NCI-H2107 treated with DMSO at 0.1 percent for 48 hours (cell line): ENCODE measurements at regions not wholly inside any gene's neighbourhood (a gene's known extent, or its start where the extent isn't known, plus 50 kb on each side); places are given as distances from the start of the nearest gene placed in this dataset.

Experiments
- DNase-seq: peaks from one replicate; lab custom pipeline; 2025; ENCODE audit not compliant: unreplicated experiment; lab: John Stamatoyannopoulos, UW

DNA sequence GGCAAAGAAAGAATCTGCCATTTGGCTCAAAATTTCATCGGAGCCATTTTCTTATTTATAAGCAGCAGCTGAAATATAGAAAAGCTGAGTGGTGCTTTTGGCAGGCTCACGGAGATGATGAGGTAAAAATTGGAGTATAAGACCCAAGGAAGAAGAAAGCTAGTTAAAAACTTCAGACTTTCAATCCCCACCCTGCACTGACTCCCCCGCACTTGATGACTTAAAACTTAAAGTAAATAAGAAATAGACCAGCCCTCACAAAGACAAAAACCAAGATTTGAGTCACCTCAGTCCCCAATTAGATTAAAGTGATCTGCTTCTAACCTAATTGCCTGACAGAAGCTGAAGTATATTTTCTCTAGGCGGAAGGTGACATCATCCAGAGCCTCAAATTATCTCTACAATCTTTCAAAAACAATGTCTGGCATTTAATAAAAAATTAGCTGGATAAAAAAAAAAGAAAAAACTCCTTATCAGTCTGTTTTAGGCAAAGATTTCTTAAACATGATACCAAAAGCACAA, 124.0 kb upstream of the PJA2 start:
- no peak for DNase-seq

DNA sequence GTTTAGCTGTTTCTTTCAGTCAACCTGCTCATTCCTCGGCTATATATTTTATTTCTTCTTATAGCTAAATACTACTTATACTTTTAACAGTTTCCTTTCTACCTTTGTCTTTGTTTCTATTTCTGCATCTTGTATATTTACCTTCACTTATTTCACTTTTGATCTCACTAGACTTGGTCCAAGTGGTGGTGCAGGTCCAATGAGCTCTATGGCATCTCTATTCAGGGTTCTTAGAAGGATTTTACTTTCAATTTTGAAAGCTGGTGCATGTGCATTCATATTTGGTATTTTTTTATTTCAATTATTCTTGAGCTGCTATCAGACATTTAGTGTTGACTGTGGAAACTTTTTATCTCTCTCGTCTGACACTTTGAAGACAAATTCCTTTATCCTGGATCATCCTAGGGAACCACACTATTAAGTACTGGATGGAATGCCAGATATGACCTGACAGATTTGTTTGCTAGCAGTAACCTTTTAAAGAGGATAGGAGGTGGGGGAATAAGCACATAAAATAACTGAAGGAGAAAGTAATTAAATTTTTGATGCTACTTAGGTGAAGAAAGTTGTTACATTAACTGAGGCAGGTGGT, 123.1 kb upstream of the PJA2 start:
- no peak for DNase-seq

DNA sequence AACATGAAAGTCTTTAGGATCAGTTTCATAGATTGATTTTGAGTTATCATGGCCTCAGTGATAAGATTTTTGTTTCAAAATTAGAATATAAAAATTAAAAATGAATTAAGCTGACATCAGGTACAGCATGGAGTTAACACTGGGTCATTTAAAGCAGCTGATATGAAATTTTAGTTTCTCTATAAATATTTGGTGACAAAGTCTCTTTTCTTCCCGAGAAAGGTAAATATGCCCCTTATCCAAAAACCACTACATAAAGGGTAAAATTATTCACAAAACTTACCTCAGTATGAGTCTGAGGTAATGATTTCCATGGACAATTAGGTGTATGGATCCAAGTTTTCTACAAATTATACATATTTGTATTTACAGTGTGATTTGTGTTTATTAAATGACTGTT, 121.5 kb upstream of the PJA2 start:
- DNase-seq = no peak

DNA sequence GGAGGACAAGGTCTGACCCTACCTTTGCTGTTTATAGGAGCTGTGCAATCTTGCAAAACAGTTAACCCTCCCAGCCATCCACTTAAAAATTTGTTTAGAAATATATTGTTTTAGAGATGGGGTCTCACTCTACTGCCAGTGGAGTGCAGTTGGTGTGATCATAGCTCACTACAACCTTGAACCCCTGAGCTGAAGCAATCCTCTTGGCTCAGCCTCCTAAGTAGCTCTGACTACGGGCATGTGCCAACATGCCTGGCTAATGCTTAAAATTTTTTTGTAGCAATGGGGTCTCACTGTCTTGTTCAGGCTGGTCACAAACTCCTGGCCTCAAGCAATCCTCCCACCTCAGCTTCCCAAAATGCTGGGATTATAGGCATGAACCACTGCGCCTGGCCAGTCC, 120.2 kb upstream of the PJA2 start:
- DNase-seq = no peak

DNA sequence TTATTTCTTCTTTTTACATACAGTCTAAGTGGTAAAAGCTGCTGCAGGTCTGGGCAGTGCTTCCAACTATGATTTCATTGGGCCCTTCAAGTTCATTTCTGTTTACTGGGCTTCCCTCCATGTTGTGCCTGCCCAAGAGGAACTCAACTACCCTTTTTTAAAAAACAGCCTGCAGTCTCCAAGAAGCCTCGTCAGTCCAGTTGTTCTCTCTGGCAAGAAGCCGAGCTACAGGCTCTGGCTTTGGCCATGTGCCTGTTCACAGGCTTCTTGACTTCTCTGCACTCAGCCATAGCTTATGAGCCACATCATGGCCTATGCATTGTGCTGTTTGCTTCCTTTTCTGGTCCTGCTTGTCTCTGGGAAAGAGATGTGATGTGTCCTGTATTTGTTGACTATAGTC, 119.7 kb upstream of the PJA2 start:
- DNase-seq = no peak

DNA sequence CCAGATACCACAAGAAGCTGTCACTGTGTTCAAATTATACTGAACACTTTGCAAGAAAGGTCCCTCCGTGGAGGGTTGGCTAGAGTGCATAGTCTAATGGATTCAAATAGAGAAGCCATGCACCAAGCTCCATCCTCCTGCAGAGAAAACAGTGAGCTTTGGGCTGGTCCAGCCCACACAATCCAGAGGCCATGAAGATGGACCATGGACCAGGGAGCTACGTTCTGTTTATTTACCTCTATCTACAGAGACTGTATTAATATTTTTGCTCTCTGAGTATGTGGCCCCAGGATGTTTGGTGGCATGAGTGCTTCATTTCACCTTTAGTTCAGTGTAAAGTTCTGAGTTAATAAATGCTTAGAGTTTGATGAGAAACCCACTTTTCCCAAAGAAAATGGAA, 114.8 kb upstream of the PJA2 start:
- no peak for DNase-seq

DNA sequence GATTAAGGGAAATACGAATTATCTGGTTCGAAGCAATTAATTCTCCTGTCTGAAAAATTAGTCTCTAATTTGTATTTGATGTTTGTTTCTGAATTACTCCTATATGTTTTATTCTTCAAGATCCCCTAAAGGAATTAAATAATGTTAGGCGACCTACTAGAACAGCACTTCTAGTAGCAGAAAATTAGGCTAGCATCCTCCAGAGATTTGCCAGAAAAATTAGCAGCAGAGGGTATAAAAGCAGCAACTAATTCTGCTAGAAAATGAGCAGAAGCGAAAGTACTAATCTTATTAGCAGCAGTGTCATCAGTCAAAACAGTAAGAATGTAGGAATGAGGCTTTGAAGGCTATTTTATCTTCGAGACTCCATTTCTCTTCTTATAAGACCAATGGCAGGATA, 114.3 kb upstream of the PJA2 start:
- no peak for DNase-seq

DNA sequence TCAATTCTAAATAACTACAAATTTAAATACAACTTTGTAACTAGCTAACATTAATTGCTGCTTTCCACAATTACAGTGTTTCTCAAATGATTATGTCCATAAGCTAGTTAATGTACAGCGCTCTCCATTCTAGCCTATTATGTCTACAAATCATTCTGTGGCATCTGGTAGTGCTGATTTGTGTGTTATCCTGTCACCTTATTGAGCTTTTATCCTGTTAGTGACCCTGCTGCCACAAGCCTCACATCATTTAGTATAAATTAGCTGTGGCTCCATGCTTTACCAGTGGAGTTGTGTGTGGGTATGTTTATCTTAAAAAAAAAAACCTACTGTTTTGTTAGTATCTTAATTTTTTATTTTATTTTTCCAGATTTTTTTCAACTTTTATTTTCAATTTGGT, 112.6 kb upstream of the PJA2 start:
- no peak for DNase-seq

DNA sequence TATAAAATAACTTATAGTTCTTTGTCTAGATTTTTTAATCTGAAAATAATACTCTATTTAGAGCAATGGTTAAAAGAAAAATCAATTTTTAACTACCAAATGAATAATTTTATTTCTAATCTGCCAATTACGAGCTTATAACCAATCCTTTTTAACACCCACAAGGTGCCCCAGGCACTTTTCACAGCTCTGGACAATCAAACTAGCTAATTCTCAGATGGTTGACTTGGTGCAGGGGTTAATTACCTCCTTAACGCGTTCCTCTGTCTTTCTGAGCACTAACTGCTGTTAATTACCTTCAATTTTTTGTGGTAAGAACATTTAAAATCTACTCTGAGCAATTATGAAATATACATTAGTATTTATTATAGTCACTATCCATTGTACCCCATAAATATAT, 109.6 kb upstream of the PJA2 start:
- no peak for DNase-seq

DNA sequence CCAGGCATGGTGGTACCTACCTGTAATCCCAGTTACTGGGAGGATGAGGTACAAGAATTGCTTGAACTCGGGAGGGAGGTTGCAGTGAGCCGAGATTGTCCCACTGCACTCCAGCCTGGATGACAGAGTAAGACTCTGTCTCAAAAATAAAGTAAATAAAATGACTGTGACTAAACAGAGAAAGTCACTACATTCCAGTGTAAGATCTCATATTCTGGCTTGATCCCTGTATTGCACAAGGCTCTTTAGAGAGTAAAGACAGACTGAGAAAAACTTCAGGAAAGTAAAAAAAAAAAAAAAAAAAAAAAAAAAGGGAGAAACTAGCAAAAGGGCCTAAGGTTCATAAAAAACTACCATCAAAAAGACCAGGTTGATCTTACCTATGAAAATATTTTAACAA, 106.6 kb upstream of the PJA2 start:
- DNase-seq = no peak

DNA sequence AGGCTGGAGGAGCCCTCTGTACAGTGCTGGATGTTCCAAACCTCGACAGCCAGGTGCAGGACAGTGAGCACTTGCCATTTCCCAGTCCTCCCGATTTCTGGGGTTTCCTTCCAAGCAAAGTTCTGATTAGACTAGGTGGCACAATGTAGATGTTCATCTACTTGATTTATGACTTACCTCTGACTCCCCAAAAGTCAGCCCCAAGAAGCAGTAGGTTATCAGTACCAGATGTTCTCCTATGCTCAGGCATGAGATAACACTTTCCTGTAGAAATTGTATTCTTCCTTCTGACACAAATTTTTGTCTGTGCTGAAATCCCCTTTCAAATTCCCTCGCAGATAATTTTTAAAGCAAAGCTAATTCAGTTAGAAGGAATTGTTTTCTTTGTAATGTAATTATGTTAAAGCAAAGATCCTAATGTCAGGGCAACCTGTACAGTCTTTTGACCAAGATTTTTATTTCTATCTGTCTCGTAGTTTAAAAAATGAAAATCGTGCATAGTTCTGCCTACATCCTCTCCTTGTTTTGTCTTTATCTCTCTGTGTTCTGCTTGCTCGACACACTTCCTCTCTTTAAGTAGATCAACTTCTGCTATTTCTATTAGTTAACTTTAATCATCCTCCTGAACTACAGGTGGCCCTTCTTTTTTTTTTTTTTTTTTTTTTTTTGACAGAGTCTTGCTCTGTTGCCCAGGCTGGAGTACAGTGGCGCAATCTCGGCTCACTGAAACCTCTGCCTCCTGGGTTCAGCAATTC, 102.4 kb upstream of the PJA2 start:
- DNase-seq = no peak

DNA sequence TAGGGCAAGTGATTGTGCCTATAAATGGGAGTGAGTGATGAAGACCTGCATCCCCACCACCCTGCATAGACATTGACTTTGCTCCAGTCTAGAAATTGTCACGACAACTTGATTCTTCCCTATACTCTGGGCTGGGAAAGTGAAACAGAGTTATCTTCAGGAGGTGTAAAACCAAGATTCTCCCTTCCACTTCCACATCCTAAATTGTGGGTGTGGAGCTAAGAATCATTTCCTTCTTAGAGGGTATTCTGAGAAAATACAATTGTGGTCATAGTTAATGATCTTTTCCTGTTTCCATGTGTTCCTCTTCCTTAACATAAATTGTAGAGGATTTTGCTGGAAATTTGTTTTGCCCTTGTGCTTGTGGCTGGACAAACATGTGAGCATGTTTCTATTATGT, 96.8 kb upstream of the PJA2 start:
- DNase-seq = no peak

DNA sequence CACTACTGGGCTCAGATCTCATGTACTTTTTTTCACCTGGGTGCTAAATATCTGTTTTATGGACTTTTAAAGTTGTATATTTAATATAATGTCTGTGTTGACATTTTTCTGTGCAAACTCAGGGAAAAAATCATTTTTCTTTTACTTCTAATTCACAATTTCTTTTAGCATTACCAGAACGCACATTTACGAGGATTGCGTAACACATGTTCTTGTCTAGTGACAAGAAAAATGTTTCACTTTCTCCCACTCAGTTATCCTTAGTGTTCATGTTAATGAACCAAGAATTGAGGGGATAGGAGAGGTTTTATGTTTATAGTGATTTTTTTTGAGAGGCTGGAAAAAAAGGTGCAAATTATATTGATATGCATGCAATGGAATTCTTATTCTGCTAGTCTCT, 86.3 kb upstream of the PJA2 start:
- no peak for DNase-seq

DNA sequence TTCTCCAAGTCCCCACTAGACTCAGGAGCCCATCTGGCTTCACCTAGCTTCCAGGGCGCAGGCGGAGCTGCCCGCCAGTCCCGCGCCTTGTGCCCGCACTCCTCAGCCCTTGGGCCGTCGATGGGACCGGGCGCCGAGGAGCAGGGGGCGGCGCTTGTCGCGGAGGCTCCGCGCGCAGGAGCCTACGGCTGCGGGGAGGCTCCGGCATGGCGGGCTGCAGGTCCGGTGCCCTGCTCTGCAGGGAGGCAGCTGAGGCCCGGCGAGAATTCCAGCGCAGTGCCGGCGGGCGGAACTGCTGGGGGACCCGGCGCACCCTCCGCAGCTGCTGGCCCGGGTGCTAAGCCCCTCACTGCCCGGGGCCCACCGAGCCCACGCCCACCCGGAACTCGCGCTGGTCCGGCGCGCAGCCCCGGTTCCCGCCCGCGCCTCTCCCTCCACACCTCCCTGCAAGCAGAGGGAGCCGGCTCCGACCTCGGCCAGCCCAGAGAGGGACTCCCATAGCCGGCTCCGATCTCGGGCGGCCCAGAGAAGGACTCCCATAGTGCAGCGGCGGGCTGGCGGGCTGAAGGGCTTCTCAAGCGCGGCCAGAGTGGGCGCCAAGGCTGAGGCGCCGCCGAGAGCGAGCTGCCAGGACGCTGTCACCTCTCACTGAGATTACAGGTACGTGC, 78.1 kb upstream of the PJA2 start:
- DNase-seq = no peak

DNA sequence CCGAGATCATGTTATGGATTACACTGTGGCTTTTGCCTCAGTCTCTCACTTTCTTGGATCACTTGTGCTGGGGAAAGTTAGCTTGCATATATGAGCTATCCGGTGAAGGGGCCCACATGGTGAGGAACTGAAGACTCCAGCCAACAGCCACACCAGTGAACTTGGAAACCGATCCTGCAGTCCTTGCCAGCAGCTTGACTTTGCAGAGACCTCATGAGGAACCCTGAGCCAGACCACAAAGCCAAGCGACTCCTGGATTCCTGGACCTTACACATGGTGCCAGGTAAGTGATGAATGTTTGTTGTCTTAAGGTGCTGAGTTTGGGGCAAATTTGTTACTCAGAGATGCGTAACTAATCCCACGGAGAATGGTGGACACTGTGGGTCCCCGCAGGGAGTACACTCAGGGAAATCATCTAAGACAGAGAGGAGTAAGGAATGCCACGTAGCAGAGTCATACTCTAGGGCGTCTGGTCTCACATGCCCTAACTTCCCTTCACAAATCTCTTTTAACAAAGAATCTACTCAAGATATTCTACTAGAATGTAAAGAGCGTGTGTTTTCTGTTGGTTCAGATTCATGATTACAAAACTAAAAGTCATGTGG, 76.5 kb upstream of the PJA2 start:
- DNase-seq = no peak

DNA sequence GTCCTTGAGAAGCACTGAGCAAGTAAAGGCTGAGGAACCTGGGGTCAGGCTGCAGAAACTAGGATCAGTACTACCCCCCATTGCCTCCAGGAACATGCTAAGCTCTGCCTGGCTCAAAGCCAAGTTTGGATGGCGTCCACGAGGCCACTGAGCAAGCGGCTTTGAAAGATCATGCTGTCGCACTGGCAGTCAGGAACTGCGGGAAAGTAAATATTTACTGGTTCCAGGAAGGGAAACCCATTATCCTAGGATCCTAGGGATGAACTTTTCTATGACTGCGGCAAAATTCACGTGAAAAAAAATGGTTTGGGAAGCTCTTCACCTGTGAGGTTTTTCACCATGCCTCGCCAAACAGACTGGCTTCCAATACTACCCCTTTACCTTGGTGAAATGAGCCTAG, 75.3 kb upstream of the PJA2 start:
- peak; percentile 5 for DNase-seq

DNA sequence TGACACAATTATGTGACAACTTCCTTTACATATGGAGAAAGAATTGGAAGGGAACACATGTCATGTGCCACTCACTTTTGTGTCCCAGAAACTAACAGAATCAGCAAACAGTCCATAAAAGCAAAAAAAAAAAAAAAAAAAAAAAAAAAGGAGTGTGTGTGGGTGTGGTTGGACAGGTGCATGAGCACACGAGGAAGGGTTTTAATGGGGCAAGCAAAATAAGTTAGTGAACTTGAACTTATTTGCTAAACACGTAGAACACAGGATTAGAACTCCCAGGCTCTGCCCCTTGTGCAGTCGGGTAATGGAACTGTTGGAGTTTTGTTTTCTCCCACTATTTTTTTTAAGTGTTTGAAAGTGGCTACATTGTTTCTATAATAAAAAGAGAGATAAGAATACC, 74.8 kb upstream of the PJA2 start:
- DNase-seq = no peak

DNA sequence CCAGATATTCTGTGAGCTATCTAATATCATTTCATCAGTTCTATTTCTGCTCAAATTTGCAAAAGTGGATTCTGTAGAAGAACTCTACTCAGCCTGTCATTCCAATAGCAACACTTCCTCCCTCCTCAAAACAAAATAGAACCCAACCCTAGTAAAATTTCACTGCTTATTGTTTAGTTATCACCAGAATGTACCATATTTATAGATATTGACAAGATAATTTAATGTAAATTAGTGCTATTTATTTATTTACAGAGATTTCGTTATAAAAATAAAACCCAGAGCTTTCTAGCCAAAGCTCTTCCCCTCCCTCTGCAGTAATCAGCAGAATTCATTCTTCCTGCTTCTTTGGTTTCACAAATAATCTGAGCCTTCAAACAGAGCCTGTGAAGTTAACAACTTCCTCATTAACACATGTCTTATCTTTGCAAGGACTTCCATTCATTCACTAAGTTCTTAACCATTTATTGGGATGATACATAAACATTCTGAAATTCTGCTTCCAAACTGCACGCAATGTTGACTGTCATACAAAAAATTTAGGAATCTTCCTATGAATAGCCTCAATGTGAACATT, 73.7 kb upstream of the PJA2 start:
- no peak for DNase-seq

DNA sequence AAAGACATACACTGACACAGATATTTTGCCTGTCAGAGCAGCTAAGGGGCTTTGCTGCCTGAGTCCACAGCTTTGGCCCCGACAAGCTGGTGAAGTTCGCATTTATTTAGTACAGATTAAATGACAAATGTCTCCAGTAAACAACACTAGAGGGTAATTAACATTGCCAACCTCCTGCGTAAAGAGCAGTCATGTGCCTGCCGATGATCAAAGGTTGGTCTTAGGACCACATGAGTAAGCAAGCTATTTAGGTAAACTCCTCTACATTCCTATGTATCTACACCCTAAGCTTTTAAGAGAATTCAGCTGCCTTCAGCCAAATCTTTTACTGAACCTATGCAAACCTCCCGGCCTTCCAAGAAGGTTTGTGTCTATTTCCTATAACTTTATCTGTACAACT, 73.0 kb upstream of the PJA2 start:
- DNase-seq = no peak

DNA sequence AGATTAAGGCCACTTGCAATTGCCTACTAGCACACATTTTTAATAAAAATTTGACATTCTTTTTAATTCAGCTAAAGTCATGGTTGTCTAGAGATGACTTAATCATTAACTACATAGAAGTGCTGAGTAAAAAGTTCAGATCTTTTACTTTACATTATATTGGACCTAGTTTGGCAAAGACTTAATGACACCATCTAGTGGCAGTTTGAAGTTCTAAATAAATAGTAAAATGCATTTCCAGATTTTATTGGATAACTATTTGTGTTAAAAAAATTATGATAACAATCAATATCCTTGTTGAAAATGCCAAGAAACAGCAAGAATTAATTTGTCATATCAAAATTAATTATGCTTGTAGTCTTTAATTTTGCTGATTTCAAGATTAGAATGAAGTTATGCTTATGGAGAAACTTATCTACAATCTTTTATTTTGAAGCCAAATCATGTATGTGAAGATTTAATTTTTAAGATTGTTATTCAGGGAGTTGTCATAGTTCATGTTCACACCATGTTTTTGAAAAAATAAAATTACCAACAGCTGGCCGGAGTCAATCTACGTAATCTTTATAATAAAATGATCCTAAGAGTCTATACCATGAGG, 69.6 kb upstream of the PJA2 start:
- DNase-seq = peak; percentile 5

DNA sequence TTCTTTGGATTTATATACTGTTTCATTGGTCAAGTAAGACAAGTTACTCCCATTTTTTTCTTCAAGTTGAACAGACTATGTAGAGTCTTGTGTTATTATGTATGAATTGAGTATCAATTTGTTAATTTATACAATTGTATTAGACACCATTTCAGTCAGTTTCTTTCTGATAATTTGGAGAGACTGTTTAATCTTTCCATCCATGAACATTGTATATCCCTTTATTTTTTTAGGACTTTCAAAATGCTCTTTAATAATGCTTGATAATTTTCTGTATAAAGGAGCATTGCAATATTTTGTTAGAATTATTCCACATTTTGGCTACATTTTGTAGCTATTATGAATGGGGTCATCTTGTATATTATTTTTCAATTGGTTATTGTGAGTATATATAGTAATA, 69.1 kb upstream of the PJA2 start:
- no peak for DNase-seq
